Natural killer cell treated with Interleukin-12 subunit alpha and Interleukin-12 subunit beta and Interleukin-15 and Interleukin-18, amount 100 ng/mL, for 72 hours (primary cell): ENCODE measurements at regions not wholly inside any gene's neighbourhood (a gene's known extent, or its start where the extent isn't known, plus 50 kb on each side); places are given as distances from the start of the nearest gene placed in this dataset.

ENCODE experiments used
- ATAC-seq, 2 donors: fragments of 150-1000 bp; cut with Tn5 transposase in 1 of 2; sonication (Bioruptor Pico), chemical (Tn5 transposase) in 1 of 2; 2 replicates each; pipeline ENCODE4 v1.10.0; 2021
- DNase-seq: peaks from one replicate; pipeline ENCODE4 v3.0.0; 2022; ENCODE audit warnings: low spot score
- H3K27ac Mint-ChIP-seq, 2 donors: 1 replicate in 1 of 2; 2 replicates in 1 of 2; pipeline ENCODE4 v1.8.0; 2022; ENCODE audit warnings: mixed read lengths in 2 of 2, mild to moderate bottlenecking in 1 of 2, moderate library complexity in 1 of 2
- H3K27me3 Mint-ChIP-seq, 2 donors: 1 replicate in 1 of 2; 2 replicates in 1 of 2; pipeline ENCODE4 v1.8.0; 2022; ENCODE audit warnings: mixed read lengths in 2 of 2
- H3K36me3 Mint-ChIP-seq: one replicate; pipeline ENCODE4 v1.8.0; 2022; ENCODE audit warnings: mixed read lengths
- H3K4me1 Mint-ChIP-seq, 2 donors: 1 replicate in 1 of 2; 2 replicates in 1 of 2; pipeline ENCODE4 v1.8.0; 2022; ENCODE audit warnings: low read depth in 2 of 2, mixed read lengths in 2 of 2, mild to moderate bottlenecking in 1 of 2
- H3K4me3 Mint-ChIP-seq: one replicate; pipeline ENCODE4 v1.8.0; 2022; ENCODE audit warnings: mixed read lengths
- H3K9me3 Mint-ChIP-seq: 2 replicates; pipeline ENCODE4 v1.8.0; 2022; ENCODE audit warnings: mixed read lengths

- no peak for DNase-seq
- Mint-ChIP-seq H3K4me3 (no peak overlapping the region), H3K4me1 (no peaks in the 10 kb centered on the region), H3K36me3 (no peaks in the 10 kb centered on the region), H3K27me3 (no peaks in the 10 kb centered on the region), H3K9me3 (peaks cover 11% of the 10 kb centered on the region), H3K27ac (no peak overlapping the region)
- ATAC-seq = no peak
Measured at GRCh38 chr5:164255598-164256213, 750.3 kb downstream of the MAT2B start.

- Mint-ChIP-seq H3K9me3 (peaks cover 11% of the 10 kb centered on the region), H3K36me3 (no peaks in the 10 kb centered on the region), H3K27ac (no peak overlapping the region), H3K27me3 (no peaks in the 10 kb centered on the region), H3K4me1 (no peaks in the 10 kb centered on the region), H3K4me3 (no peak overlapping the region)
- no peak for ATAC-seq
- DNase-seq = no peak
Measured at GRCh38 chr5:164256351-164256750, 750.9 kb downstream of the MAT2B start.

GRCh38 chr5:164256954-164257353, 751.5 kb downstream of the MAT2B start:
- ATAC-seq (no peak), DNase-seq (no peak)
- Mint-ChIP-seq H3K27ac (no peak overlapping the region), H3K27me3 (no peaks in the 10 kb centered on the region), H3K9me3 (peaks cover 11% of the 10 kb centered on the region), H3K36me3 (no peaks in the 10 kb centered on the region), H3K4me3 (no peak overlapping the region), H3K4me1 (no peaks in the 10 kb centered on the region)

- no peak for ATAC-seq
- no peak for DNase-seq
- no peak overlapping the region for H3K4me3 Mint-ChIP-seq
- H3K36me3 Mint-ChIP-seq = no peaks in the 10 kb centered on the region
- peaks cover 12% of the 10 kb centered on the region for H3K9me3 Mint-ChIP-seq
- no peak overlapping the region for H3K27ac Mint-ChIP-seq
- H3K27me3 Mint-ChIP-seq = no peaks in the 10 kb centered on the region
- H3K4me1 Mint-ChIP-seq = no peaks in the 10 kb centered on the region
Measured at GRCh38 chr5:164265566-164265965, 760.1 kb downstream of the MAT2B start.

- Mint-ChIP-seq H3K9me3 (peaks cover 12% of the 10 kb centered on the region), H3K4me1 (no peaks in the 10 kb centered on the region), H3K27me3 (no peaks in the 10 kb centered on the region), H3K27ac (no peak overlapping the region), H3K36me3 (no peaks in the 10 kb centered on the region), H3K4me3 (no peak overlapping the region)
- DNase-seq (no peak), ATAC-seq (no peak)
Measured at GRCh38 chr5:164266571-164266970, 761.2 kb downstream of the MAT2B start.

GRCh38 chr5:164277720-164278119, 772.3 kb downstream of the MAT2B start:
- Mint-ChIP-seq H3K4me3 (no peak overlapping the region), H3K4me1 (no peaks in the 10 kb centered on the region), H3K9me3 (no peaks in the 10 kb centered on the region), H3K27me3 (no peaks in the 10 kb centered on the region), H3K36me3 (no peaks in the 10 kb centered on the region), H3K27ac (no peak overlapping the region)
- DNase-seq = no peak
- no peak for ATAC-seq

- Mint-ChIP-seq H3K27ac (no peak overlapping the region), H3K4me1 (no peaks in the 10 kb centered on the region), H3K27me3 (no peaks in the 10 kb centered on the region), H3K9me3 (peaks cover 11% of the 10 kb centered on the region), H3K4me3 (no peak overlapping the region), H3K36me3 (peaks cover 9% of the 10 kb centered on the region)
- DNase-seq (no peak), ATAC-seq (no peak)
Measured at GRCh38 chr5:164289526-164289925, 784.1 kb downstream of the MAT2B start.

GRCh38 chr5:164296603-164297080, 791.2 kb downstream of the MAT2B start:
- Mint-ChIP-seq H3K36me3 (no peaks in the 10 kb centered on the region), H3K4me1 (no peaks in the 10 kb centered on the region), H3K9me3 (peaks cover 10% of the 10 kb centered on the region), H3K4me3 (no peak overlapping the region), H3K27ac (no peak overlapping the region), H3K27me3 (no peaks in the 10 kb centered on the region)
- no peak for ATAC-seq
- DNase-seq = no peak

- no peaks in the 10 kb centered on the region for H3K27me3 Mint-ChIP-seq
- H3K4me1 Mint-ChIP-seq = no peaks in the 10 kb centered on the region
- no peak for ATAC-seq
- no peak overlapping the region for H3K4me3 Mint-ChIP-seq
- peaks cover 14% of the 10 kb centered on the region for H3K9me3 Mint-ChIP-seq
- H3K27ac Mint-ChIP-seq = no peak overlapping the region
- H3K36me3 Mint-ChIP-seq = no peaks in the 10 kb centered on the region
- DNase-seq = no peak
Measured at GRCh38 chr5:164298165-164298564, 792.7 kb downstream of the MAT2B start.

GRCh38 chr5:164300295-164300694, 794.9 kb downstream of the MAT2B start:
- no peaks in the 10 kb centered on the region for H3K4me1 Mint-ChIP-seq
- peaks cover 10% of the 10 kb centered on the region for H3K9me3 Mint-ChIP-seq
- DNase-seq (no peak), ATAC-seq (no peak)
- H3K4me3 Mint-ChIP-seq = no peak overlapping the region
- H3K36me3 Mint-ChIP-seq = no peaks in the 10 kb centered on the region
- no peaks in the 10 kb centered on the region for H3K27me3 Mint-ChIP-seq
- no peak overlapping the region for H3K27ac Mint-ChIP-seq

GRCh38 chr5:164301136-164301535, 795.7 kb downstream of the MAT2B start:
- Mint-ChIP-seq H3K36me3 (no peaks in the 10 kb centered on the region), H3K27me3 (no peaks in the 10 kb centered on the region), H3K27ac (no peak overlapping the region), H3K4me3 (no peak overlapping the region), H3K9me3 (peaks cover 7% of the 10 kb centered on the region), H3K4me1 (no peaks in the 10 kb centered on the region)
- no peak for ATAC-seq
- DNase-seq = no peak

- Mint-ChIP-seq H3K36me3 (no peaks in the 10 kb centered on the region), H3K4me3 (no peak overlapping the region), H3K9me3 (peaks cover 10% of the 10 kb centered on the region), H3K27me3 (no peaks in the 10 kb centered on the region), H3K4me1 (no peaks in the 10 kb centered on the region), H3K27ac (no peak overlapping the region)
- DNase-seq (no peak), ATAC-seq (no peak)
Measured at GRCh38 chr5:164301708-164302107, 796.3 kb downstream of the MAT2B start.

- H3K27me3 Mint-ChIP-seq = no peaks in the 10 kb centered on the region
- DNase-seq = no peak
- no peak overlapping the region for H3K27ac Mint-ChIP-seq
- no peaks in the 10 kb centered on the region for H3K36me3 Mint-ChIP-seq
- no peak overlapping the region for H3K4me3 Mint-ChIP-seq
- H3K9me3 Mint-ChIP-seq = peaks cover 10% of the 10 kb centered on the region
- no peak for ATAC-seq
- no peaks in the 10 kb centered on the region for H3K4me1 Mint-ChIP-seq
Measured at GRCh38 chr5:164302533-164303235, 797.3 kb downstream of the MAT2B start.

GRCh38 chr5:164303646-164304215, 798.3 kb downstream of the MAT2B start:
- Mint-ChIP-seq H3K9me3 (peaks cover 14% of the 10 kb centered on the region), H3K36me3 (no peaks in the 10 kb centered on the region), H3K27me3 (no peaks in the 10 kb centered on the region), H3K4me1 (no peaks in the 10 kb centered on the region), H3K4me3 (no peak overlapping the region), H3K27ac (no peak overlapping the region)
- ATAC-seq (no peak), DNase-seq (no peak)
